ENCODE measurements at regions not wholly inside any gene's neighbourhood (a gene's known extent, or its start where the extent isn't known, plus 50 kb on each side); places are given as distances from the start of the nearest gene placed in this dataset.

DNA sequence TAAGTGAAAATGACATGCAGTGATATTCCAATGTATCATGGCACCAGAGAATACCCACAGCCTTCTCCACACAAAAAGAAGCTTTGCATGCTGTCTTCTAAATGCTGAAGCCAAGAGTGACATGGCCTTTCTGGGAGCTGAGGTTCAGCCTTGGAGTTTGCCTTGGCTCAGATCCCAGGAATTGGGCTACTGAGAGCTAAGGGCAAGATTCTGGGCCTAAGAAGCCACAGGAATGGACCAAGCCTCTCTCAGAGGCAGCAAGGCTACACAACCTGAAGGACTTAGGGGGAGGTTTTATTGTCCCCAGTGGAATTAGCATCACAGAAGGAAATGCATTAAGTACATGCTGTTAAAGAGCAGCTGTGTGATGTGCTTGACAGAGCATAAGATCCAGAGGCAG lies 1078.5 kb downstream of the TUSC7 start:
- TF ChIP-seq TAF1 (IDR thresholded peaks at IDR 0.05; ENCODE audit: borderline replicate concordance, insufficient read depth, low read length) (no peak), FOXP2 (optimal IDR thresholded peaks at IDR 0.05; ENCODE audit: borderline replicate concordance, extremely low read depth, extremely low read length, insufficient read depth) (no peak), POLR2AphosphoS5 (IDR thresholded peaks at IDR 0.05; ENCODE audit: low read depth, low read length) (no peak), SIN3A (IDR thresholded peaks at IDR 0.05; ENCODE audit: borderline replicate concordance, insufficient read depth, low read length) (no peak)

DNA sequence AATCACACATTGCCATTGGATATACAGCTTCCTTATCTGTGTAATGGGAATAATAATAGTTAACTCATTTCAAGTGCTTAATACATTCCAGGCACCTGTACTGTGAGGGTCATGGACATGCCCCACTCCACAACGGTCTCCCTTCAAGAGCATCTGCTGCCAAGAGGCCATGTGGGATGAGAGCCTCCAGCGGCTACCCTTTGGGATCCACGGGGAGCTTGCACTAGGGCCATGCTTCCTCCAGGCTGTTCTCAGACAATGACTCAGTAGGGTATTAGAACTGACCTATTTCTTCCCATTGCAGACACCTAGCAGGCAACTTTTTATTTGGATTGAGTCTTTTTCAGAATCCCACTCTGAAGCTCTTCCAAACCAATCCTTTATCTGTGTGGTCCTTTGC lies 1078.9 kb downstream of the TUSC7 start:
- TF ChIP-seq SIN3A (IDR thresholded peaks at IDR 0.05; ENCODE audit: borderline replicate concordance, insufficient read depth, low read length) (no peak), TAF1 (IDR thresholded peaks at IDR 0.05; ENCODE audit: borderline replicate concordance, insufficient read depth, low read length) (no peak), POLR2AphosphoS5 (IDR thresholded peaks at IDR 0.05; ENCODE audit: low read depth, low read length) (no peak), FOXP2 (optimal IDR thresholded peaks at IDR 0.05; ENCODE audit: borderline replicate concordance, extremely low read depth, extremely low read length, insufficient read depth) (no peak)
- TF ChIP-seq, protein P1, sequence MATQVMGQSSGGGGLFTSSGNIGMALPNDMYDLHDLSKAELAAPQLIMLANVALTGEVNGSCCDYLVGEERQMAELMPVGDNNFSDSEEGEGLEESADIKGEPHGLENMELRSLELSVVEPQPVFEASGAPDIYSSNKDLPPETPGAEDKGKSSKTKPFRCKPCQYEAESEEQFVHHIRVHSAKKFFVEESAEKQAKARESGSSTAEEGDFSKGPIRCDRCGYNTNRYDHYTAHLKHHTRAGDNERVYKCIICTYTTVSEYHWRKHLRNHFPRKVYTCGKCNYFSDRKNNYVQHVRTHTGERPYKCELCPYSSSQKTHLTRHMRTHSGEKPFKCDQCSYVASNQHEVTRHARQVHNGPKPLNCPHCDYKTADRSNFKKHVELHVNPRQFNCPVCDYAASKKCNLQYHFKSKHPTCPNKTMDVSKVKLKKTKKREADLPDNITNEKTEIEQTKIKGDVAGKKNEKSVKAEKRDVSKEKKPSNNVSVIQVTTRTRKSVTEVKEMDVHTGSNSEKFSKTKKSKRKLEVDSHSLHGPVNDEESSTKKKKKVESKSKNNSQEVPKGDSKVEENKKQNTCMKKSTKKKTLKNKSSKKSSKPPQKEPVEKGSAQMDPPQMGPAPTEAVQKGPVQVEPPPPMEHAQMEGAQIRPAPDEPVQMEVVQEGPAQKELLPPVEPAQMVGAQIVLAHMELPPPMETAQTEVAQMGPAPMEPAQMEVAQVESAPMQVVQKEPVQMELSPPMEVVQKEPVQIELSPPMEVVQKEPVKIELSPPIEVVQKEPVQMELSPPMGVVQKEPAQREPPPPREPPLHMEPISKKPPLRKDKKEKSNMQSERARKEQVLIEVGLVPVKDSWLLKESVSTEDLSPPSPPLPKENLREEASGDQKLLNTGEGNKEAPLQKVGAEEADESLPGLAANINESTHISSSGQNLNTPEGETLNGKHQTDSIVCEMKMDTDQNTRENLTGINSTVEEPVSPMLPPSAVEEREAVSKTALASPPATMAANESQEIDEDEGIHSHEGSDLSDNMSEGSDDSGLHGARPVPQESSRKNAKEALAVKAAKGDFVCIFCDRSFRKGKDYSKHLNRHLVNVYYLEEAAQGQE (IDR thresholded peaks at IDR 0.05; ENCODE audit: insufficient read depth in 1 of 2, low read depth in 2 of 2, low read length in 2 of 2), result no peak

DNA sequence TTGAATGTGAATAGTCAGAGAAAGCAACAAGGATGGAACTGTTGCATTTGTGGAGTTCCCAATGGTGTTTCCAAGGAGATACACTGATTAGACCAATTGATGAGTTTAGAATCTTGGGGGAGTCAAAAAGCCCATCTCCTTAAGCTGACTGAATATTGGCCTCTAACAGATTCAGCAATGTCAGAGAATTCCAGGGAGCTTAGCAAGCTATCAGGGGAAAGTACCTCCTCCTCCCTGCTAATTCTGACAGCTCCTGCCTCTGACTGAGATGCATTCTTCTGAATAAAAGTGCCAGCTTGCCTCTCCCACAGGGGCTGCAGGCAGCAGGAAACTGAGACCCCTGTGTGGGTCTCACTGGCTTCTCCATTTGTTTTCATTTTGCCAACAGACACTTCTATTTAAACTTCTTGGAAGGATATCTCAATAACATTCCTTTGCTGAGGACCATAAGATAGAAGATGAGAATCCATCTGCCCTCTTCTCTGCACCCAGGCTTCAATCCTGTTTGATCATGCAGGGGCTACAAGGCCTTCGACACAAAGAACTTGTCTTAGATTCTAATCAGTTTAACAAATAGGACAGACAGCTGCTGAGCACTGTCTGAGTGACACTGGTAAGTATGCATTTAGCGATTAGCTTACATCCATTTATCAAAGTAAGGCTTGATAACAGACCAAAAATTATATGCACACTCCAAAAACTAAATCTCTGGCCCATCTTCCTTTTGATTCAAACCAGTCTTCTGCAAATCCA lies 1080.8 kb downstream of the TUSC7 start:
- TF ChIP-seq SIN3A (IDR thresholded peaks at IDR 0.05; ENCODE audit: borderline replicate concordance, insufficient read depth, low read length) (no peak), FOXP2 (optimal IDR thresholded peaks at IDR 0.05; ENCODE audit: borderline replicate concordance, extremely low read depth, extremely low read length, insufficient read depth) (no peak)

DNA sequence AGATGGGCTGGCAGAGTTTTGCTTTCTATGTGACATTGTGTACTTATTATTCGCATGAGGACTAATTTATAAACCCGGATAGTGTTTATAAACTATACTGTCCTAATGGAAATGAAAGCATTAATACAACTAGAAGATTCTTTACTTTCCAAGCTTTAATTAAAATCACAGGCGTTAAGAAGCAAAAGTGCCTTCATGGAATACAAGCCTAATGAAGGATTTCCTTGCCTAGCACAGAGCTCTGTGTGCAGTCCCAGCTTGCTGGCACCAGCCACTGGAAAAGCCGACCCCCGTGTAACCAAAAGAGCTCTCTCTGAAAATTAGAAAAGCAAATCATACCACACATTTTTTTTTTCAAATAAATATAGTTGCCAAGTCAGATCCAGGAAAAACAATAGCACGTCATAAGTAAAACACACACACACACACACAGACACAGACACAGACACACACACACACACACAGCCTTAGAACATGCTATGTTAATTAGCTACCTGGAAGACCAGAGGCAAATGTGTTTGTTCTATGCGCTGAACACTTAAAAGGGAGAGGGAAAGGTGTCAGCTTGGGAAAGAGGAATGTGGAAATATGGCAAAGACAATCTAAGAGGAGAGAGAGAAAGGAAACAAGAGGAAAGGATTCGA lies 1084.2 kb downstream of the TUSC7 start:
- no peak for TF ChIP-seq SIN3A (IDR thresholded peaks at IDR 0.05; ENCODE audit: borderline replicate concordance, insufficient read depth, low read length)
- no peak for TF ChIP-seq POLR2AphosphoS5 (IDR thresholded peaks at IDR 0.05; ENCODE audit: low read depth, low read length)
- TF ChIP-seq TAF1 (IDR thresholded peaks at IDR 0.05; ENCODE audit: borderline replicate concordance, insufficient read depth, low read length), result no peak
- no peak for TF ChIP-seq FOXP2 (optimal IDR thresholded peaks at IDR 0.05; ENCODE audit: borderline replicate concordance, extremely low read depth, extremely low read length, insufficient read depth)
- TF ChIP-seq, protein P1 (IDR thresholded peaks at IDR 0.05; ENCODE audit: insufficient read depth in 1 of 2, low read depth in 2 of 2, low read length in 2 of 2), result no peak

DNA sequence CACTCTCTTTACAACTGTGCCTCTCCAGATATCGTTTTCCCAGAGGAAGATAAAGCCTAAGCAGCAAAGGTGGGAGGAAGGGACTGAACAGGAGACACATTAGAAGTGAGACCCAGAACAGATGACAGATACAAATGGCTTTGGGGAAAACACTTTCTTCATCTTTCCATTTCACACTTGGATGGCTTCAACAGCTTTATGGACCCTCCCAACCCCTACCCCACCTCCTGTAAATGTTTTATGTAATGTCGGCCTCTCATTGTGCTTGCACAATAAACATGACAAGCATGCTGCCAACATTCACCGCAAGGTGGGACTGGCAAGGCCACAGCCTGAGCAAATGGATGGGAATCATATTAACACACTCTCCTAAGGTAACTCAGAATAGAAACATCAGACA lies 1088.6 kb downstream of the TUSC7 start:
- TF ChIP-seq TAF1 (IDR thresholded peaks at IDR 0.05; ENCODE audit: borderline replicate concordance, insufficient read depth, low read length) (no peak), FOXP2 (optimal IDR thresholded peaks at IDR 0.05; ENCODE audit: borderline replicate concordance, extremely low read depth, extremely low read length, insufficient read depth) (no peak), SIN3A (IDR thresholded peaks at IDR 0.05; ENCODE audit: borderline replicate concordance, insufficient read depth, low read length) (no peak), POLR2AphosphoS5 (IDR thresholded peaks at IDR 0.05; ENCODE audit: low read depth, low read length) (no peak)
- TF ChIP-seq, protein P1 (IDR thresholded peaks at IDR 0.05; ENCODE audit: insufficient read depth in 1 of 2, low read depth in 2 of 2, low read length in 2 of 2), result no peak

Data from PFSK-1 (cell line).